H1 (cell line): ENCODE measurements at regions not wholly inside any gene's neighbourhood (a gene's known extent, or its start where the extent isn't known, plus 50 kb on each side); places are given as distances from the start of the nearest gene placed in this dataset.

Experiments used
- CTCF ChIA-PET: fragments of 300-600 bp; sonication (Branson Sonifier 250); formaldehyde crosslinking; loops from one replicate; lab custom pipeline; 2021; ENCODE audit not compliant: partially characterized antibody; lab: Charles Lee
- POLR2A ChIA-PET: fragments of 300-600 bp; sonication (Branson Sonifier 250); formaldehyde crosslinking; loops from one replicate; lab custom pipeline; 2021; ENCODE audit warnings: inconsistent platforms; ENCODE audit not compliant: partially characterized antibody; lab: Charles Lee
- DNase-seq, 2 experiments: peaks; one replicate each; pipeline versions ENCODE4 v3.0.0 to v3.0.0-alpha.2; 2010 to 2022; ENCODE audit warnings: low spot score in 2 of 2, low read depth in 1 of 2, mixed read lengths in 1 of 2
- FAIRE-seq: peaks from 2 replicates; lab custom pipeline; 2011; peaks lifted over from hg19 to GRCh38; lab: Jason Lieb, UNC
- H2AFZ ChIP-seq: 2 replicates; pipeline ENCODE4 v1.8.1; 2012; ENCODE audit warnings: low read length, inconsistent platforms
- H2AK5ac ChIP-seq: 2 replicates; pipeline ENCODE4 v1.6.1; 2013; ENCODE audit warnings: low read depth, low read length
- H2BK120ac ChIP-seq: replicated peaks from 2 replicates; pipeline ENCODE3; 2013; ENCODE audit warnings: low read depth, low read length, inconsistent platforms
- H2BK12ac ChIP-seq: 2 replicates; pipeline ENCODE4 v1.6.1; 2013; ENCODE audit warnings: low read depth, low read length
- H2BK15ac ChIP-seq: 2 replicates; pipeline ENCODE4 v1.6.1; 2013; ENCODE audit warnings: low read length
- H2BK20ac ChIP-seq: 2 replicates; pipeline ENCODE4 v1.6.1; 2013; ENCODE audit warnings: low read length
- H2BK5ac ChIP-seq: 2 replicates; pipeline ENCODE4 v1.6.1; 2013; ENCODE audit warnings: low read depth, low read length
- H3K14ac ChIP-seq: 2 replicates; pipeline ENCODE4 v1.6.1; 2013; ENCODE audit warnings: inconsistent platforms; ENCODE audit not compliant: insufficient read length
- H3K18ac ChIP-seq: 2 replicates; pipeline ENCODE4 v1.6.1; 2013; ENCODE audit warnings: low read length; ENCODE audit errors: extremely low read depth
- H3K23ac ChIP-seq: 2 replicates; pipeline ENCODE4 v1.6.1; 2013; ENCODE audit warnings: inconsistent platforms; ENCODE audit not compliant: insufficient read length
- H3K23me2 ChIP-seq: 2 replicates; pipeline ENCODE4 v1.6.1; 2013; ENCODE audit warnings: low read depth, low read length
- H3K27ac ChIP-seq: 2 replicates; pipeline ENCODE4 v1.6.1; 2011; ENCODE audit warnings: low read depth, low read length, inconsistent platforms
- H3K27me3 ChIP-seq, 4 experiments: replicated peaks in 1 of 4; 1 replicate in 1 of 4; 2 replicates in 3 of 4; pipeline versions ENCODE4 v1.6.1 to v1.8.1; 2011 to 2013; ENCODE audit warnings: low read length in 3 of 4, mild to moderate bottlenecking in 3 of 4, inconsistent platforms in 2 of 4, mixed read lengths in 2 of 4, moderate library complexity in 1 of 4; ENCODE audit not compliant: control insufficient read depth in 3 of 4, insufficient read depth in 3 of 4; ENCODE audit errors: extremely low read depth in 1 of 4
- H3K36me3 ChIP-seq, 4 experiments: 2 replicates each; pipeline versions ENCODE4 v1.6.1 to v1.8.1; 2011 to 2013; ENCODE audit warnings: mild to moderate bottlenecking in 4 of 4, low read length in 3 of 4, moderate library complexity in 2 of 4, control low read depth in 1 of 4, inconsistent platforms in 1 of 4; ENCODE audit not compliant: insufficient read depth in 4 of 4, control insufficient read depth in 2 of 4
- H3K4ac ChIP-seq: replicated peaks from 2 replicates; pipeline ENCODE3; 2013; ENCODE audit warnings: low read length, low read depth, mixed read lengths, inconsistent platforms; ENCODE audit not compliant: insufficient read length
- H3K4me1 ChIP-seq, 4 experiments: replicated peaks in 1 of 4; 1 replicate in 1 of 4; 2 replicates in 3 of 4; pipeline versions ENCODE4 v1.6.1 to v1.8.1; 2011 to 2013; ENCODE audit warnings: low read length in 3 of 4, inconsistent platforms in 2 of 4, mixed read lengths in 1 of 4; ENCODE audit not compliant: insufficient read depth in 4 of 4, control insufficient read depth in 3 of 4
- H3K4me2 ChIP-seq, 2 experiments: 2 replicates each; pipeline versions ENCODE4 v1.6.1 to v1.8.1; 2011 to 2013; ENCODE audit warnings: low read depth in 2 of 2, low read length in 2 of 2, control low read depth in 1 of 2, inconsistent platforms in 1 of 2, mild to moderate bottlenecking in 1 of 2; ENCODE audit not compliant: insufficient read depth in 1 of 2
- H3K4me3 ChIP-seq, 4 experiments: fragments of 200-600, 300-600 bp in 1 of 4; sonication (generic), shearing (Covaris generic), sonication (Bioruptor Twin) in 1 of 4; 2 replicates each; pipeline versions ENCODE4 v1.5.1 to v1.8.1; 2011 to 2016; ENCODE audit warnings: low read length in 4 of 4, low read depth in 3 of 4, control low read depth in 2 of 4, inconsistent platforms in 2 of 4, mild to moderate bottlenecking in 2 of 4, mixed read lengths in 1 of 4, moderate library complexity in 1 of 4; ENCODE audit not compliant: insufficient read depth in 2 of 4; ENCODE audit errors: extremely low read depth in 1 of 4
- H3K56ac ChIP-seq: replicated peaks from 2 replicates; pipeline ENCODE3; 2013; ENCODE audit warnings: low read depth, mild to moderate bottlenecking, mixed read lengths, low read length, inconsistent platforms; ENCODE audit not compliant: insufficient read length
- H3K79me1 ChIP-seq: 2 replicates; pipeline ENCODE4 v1.6.1; 2013; ENCODE audit warnings: low read depth, low read length, control low read depth
- H3K79me2 ChIP-seq, 2 experiments: 2 replicates each; pipeline versions ENCODE4 v1.6.1 to v1.8.1; 2012 to 2013; ENCODE audit warnings: low read length in 2 of 2, mild to moderate bottlenecking in 2 of 2, inconsistent platforms in 1 of 2; ENCODE audit not compliant: insufficient read depth in 2 of 2, control insufficient read depth in 1 of 2
- H3K9ac ChIP-seq, 4 experiments: replicated peaks in 1 of 4; 1 replicate in 1 of 4; 2 replicates in 3 of 4; pipeline versions ENCODE4 v1.6.1 to v1.8.1; 2011 to 2013; ENCODE audit warnings: low read depth in 3 of 4, low read length in 3 of 4, control low read depth in 2 of 4, mild to moderate bottlenecking in 2 of 4, moderate library complexity in 2 of 4, inconsistent platforms in 1 of 4; ENCODE audit errors: extremely low read depth in 1 of 4
- H3K9me3 ChIP-seq, 2 experiments: 2 replicates each; pipeline versions ENCODE4 v1.6.1 to v1.8.1; 2012 to 2013; ENCODE audit warnings: mild to moderate bottlenecking in 2 of 2, moderate library complexity in 2 of 2, control low read depth in 1 of 2, inconsistent platforms in 1 of 2, low read depth in 1 of 2, low read length in 1 of 2, mixed read lengths in 1 of 2; ENCODE audit not compliant: insufficient read depth in 2 of 2
- H4K20me1 ChIP-seq, 2 experiments: replicated peaks in 1 of 2; 2 replicates each; pipeline versions ENCODE3 to v1.8.1; 2011 to 2013; ENCODE audit warnings: inconsistent platforms in 2 of 2, low read length in 2 of 2, mild to moderate bottlenecking in 1 of 2; ENCODE audit not compliant: insufficient read depth in 2 of 2, control insufficient read depth in 1 of 2
- H4K5ac ChIP-seq: 2 replicates; pipeline ENCODE4 v1.6.1; 2013; ENCODE audit warnings: low read length, low read depth, mixed read lengths, inconsistent platforms; ENCODE audit not compliant: insufficient read length
- H4K8ac ChIP-seq: 2 replicates; pipeline ENCODE4 v1.8.0; 2013; ENCODE audit warnings: mild to moderate bottlenecking, moderate library complexity, low read length, inconsistent platforms; ENCODE audit not compliant: insufficient read depth; ENCODE audit errors: extremely low read depth
- H4K91ac ChIP-seq: replicated peaks from 2 replicates; pipeline ENCODE3; 2013; ENCODE audit warnings: low read length, mixed read lengths, inconsistent platforms; ENCODE audit not compliant: insufficient read length
- NANOG ChIP-seq: IDR thresholded peaks from 2 replicates; pipeline ENCODE4 v1.6.1; 2011; ENCODE audit warnings: low read length, low read depth, mild to moderate bottlenecking, inconsistent platforms; ENCODE audit not compliant: insufficient read depth, poor library complexity, severe bottlenecking
- RXRA ChIP-seq: IDR thresholded peaks from 2 replicates; pipeline ENCODE4 v1.6.1; 2011; ENCODE audit warnings: low read depth, mild to moderate bottlenecking, low read length, moderate library complexity; ENCODE audit not compliant: insufficient read depth
- SRF ChIP-seq: IDR thresholded peaks from 2 replicates; pipeline ENCODE4 v1.6.1; 2011; ENCODE audit warnings: mild to moderate bottlenecking, low read depth, low read length, moderate library complexity
- SUZ12 ChIP-seq: fragments of 200-600 bp; sonication (generic); IDR thresholded peaks from 2 replicates; pipeline ENCODE4 v1.6.1; 2012; ENCODE audit warnings: mild to moderate bottlenecking, inconsistent platforms, low read length, moderate library complexity, mixed read lengths
- WGBS, 2 experiments: shearing (Covaris generic) in 1 of 2; methylation state at CpG; one replicate each; pipeline versions ENCODE4 v1.1.6 to v1.1.7; 2013 to 2015; ENCODE audit warnings: low lambda C conversion rate in 2 of 2, mixed read lengths in 2 of 2, inconsistent platforms in 1 of 2, low coverage in 1 of 2, missing lambda C conversion rate in 1 of 2; ENCODE audit not compliant: insufficient replicate concordance in 2 of 2, insufficient coverage in 1 of 2, insufficient read length in 1 of 2; ENCODE audit errors: extremely low coverage in 1 of 2, missing lambda C conversion rate in 1 of 2; 5-methylcytosine and 5-hydroxymethylcytosine counted together

- no peak for DNase-seq
- peaks cover 0 to 12% (median 4%) of the 10 kb centered on the region in 4 experiments; a peak in 6 of 7 replicates for H3K4me1 ChIP-seq
- no peak overlapping the region for H2BK120ac ChIP-seq
- H3K9ac ChIP-seq: no peak overlapping the region
- no peak for FAIRE-seq
- ChIA-PET CTCF (interaction anchor here (0.6 to 1.1 kb wide), 3 partner anchors 11 to 21 kb away, joined by 3 to 4 read pairs (median 3); no protein-coding TSS in a partner anchor), POLR2A (no interaction called here)
- H3K18ac ChIP-seq: no peak overlapping the region
- no peak overlapping the region for H3K23ac ChIP-seq
- no peaks in the 10 kb centered on the region for H3K23me2 ChIP-seq
- H3K4me2 ChIP-seq: no peak overlapping the region
- H2AFZ ChIP-seq: no peak overlapping the region
- H3K56ac ChIP-seq: no peak overlapping the region
- no peaks in the 10 kb centered on the region; a peak in 1 of 7 replicates for H3K27me3 ChIP-seq
- no peak overlapping the region for H4K5ac ChIP-seq
- no peak overlapping the region; the same call in 1 of the 2 replicates for H4K8ac ChIP-seq
- H3K9me3 ChIP-seq: no peaks in the 10 kb centered on the region
- H3K79me1 ChIP-seq: no peaks in the 10 kb centered on the region
- H3K4ac ChIP-seq: no peak overlapping the region
- H3K27ac ChIP-seq: no peak overlapping the region
- no peak for TF ChIP-seq RXRA
- no peak for TF ChIP-seq NANOG
- TF ChIP-seq SRF: no peak
- no peak for TF ChIP-seq SUZ12
- H4K20me1 ChIP-seq: no peaks in the 10 kb centered on the region
- WGBS, 2 experiments: 76% methylated on average over 4 of the region's 4 CpGs; no CpG with 5 or more reads in 1 of the 2 experiments
- no peak overlapping the region for H3K14ac ChIP-seq
- no peaks in the 10 kb centered on the region for H3K36me3 ChIP-seq
- no peak overlapping the region for H4K91ac ChIP-seq
- H2BK15ac ChIP-seq: no peak overlapping the region
- no peak overlapping the region for H3K4me3 ChIP-seq
- no peaks in the 10 kb centered on the region for H3K79me2 ChIP-seq
- H2BK12ac ChIP-seq: no peak overlapping the region
- H2BK5ac ChIP-seq: no peak overlapping the region
- H2AK5ac ChIP-seq: no peak overlapping the region
- no peak overlapping the region for H2BK20ac ChIP-seq
These were observed 85.6 kb downstream of the SOX9 start for GRCh38 chr17:72206376-72206775.
